HG02981 (cell line): ENCODE measurements at regions not wholly inside any gene's neighbourhood (a gene's known extent, or its start where the extent isn't known, plus 50 kb on each side); places are given as distances from the start of the nearest gene placed in this dataset.

Experiments used
- ATAC-seq: cut with Tn5 transposase; IDR thresholded peaks from one replicate; pipeline ENCODE4 v1.9.1; 2021; ENCODE audit warnings: mild to moderate bottlenecking, moderate library complexity; ENCODE audit not compliant: unreplicated experiment

DNA sequence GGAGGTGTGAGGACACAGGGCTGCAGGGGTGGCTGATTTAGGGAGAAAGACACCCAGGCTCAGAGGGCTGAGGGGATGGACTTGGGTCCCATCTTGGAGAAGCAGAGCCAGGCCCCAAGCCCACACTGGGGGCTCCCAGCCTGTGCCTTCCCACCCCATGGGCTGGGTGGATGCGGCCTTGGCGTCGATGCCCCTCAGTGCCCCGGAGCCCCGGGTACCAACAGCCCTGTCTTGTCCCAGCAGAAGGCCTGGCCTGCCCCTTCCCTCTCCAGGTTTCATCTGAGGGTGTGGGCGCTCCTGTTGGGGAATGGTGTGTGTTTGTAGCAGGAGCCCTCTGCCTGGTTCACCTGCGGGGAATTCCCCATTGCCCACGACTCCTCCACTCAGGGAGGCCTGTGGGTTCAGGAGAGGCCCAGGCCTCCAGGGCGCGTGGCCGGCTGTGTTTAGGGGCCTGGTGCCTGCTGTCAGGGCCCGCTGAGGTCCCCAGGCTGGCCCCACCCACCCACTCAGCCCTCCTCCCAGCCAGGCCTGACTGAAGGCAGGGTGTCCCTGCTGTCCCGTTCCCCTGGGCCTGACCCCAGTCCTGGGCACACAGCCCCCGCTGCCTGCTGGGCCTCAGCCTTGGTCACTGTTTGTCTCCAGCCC lies 51.1 kb upstream of the BEGAIN start:
- no peak for ATAC-seq

DNA sequence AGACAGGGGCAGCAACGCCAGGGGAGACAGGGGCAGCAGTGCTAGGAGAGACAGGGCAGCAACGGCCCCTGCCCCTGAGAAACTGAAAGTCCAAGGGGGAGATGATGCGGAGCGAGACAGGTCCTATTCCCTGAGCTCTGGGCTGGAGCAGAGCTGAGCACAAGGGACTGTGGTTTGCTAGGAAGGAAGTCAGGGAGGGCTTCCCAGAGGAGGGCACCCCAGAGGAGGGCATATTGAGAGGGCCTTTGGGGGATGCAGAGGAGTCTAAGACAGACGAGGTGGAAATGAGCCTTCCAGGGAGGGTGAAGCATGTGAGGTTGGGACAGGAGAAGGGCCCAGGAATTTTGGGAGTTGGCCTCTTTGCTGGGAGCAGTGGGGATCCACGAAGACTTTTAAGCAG lies 52.1 kb upstream of the BEGAIN start:
- ATAC-seq: no peak

DNA sequence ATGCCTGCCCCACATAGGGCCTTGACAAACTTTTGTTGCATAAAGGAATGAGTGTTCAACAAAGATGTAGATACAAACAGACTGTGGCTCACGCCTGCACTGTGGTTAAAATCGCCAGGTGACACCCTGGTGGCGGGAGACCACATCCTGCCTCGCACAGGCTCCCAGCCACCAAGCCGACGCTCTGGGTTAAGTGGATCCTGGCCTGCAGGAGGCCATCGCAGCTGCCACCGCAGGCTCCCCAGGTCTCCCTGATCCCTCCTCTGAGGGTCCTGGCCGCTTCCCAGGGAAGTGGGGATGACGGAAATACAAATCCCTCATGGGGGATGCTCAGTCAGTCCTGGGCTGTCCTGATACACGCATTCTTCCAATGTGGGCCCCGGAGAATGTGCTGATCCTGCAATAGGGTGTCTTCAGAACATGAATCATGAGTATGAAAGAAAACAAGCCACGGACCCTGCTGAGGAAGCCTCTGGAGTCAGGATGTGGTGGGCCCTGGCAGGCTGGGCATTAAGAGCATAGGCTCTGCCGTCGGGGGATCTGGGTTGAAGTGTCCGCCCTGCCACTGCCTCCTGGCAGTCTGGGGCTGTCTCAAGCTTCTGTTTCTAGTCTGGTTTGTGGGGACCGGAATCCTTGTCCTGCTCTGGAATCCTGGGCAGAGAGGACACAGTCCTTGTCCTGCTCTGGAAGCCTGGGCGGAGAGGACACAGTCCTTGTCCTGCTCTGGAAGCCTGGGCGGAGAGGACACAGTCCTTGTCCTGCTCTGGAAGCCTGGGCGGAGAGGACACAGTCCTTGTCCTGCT lies 53.5 kb upstream of the BEGAIN start:
- peak; percentile 95 for ATAC-seq

DNA sequence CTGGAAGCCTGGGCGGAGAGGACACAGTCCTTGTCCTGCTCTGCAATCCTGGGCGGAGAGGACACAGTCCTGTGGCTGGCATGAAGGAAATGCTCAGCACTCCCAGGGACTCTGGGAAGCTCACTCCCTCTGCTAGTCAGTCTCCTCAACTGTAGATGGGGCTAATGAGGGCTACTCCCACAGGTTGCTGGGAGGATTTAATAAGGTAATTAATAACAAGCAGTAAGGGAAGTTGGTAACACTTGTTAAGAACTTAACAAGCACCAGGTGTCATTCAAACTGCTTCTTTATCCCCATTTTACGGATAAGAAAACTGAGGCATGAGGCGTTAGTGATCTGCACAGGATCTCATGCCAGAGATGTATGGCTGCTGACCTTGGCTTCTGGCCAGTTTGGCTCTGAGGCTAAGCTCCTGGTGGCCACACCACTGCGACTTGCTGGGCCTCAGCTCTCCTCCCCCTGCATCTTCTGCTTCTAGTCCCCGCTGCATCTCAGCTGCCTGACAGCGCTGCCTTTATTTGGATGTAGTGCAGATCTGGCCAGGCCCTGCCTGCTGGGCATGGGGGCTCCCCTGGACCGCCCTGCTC lies 54.1 kb upstream of the BEGAIN start:
- ATAC-seq: no peak

GRCh38 chr14:100643426-100643825 lies 56.2 kb upstream of the BEGAIN start:
- ATAC-seq: no peak

GRCh38 chr14:100644383-100644782 lies 57.2 kb upstream of the BEGAIN start:
- no peak for ATAC-seq

DNA sequence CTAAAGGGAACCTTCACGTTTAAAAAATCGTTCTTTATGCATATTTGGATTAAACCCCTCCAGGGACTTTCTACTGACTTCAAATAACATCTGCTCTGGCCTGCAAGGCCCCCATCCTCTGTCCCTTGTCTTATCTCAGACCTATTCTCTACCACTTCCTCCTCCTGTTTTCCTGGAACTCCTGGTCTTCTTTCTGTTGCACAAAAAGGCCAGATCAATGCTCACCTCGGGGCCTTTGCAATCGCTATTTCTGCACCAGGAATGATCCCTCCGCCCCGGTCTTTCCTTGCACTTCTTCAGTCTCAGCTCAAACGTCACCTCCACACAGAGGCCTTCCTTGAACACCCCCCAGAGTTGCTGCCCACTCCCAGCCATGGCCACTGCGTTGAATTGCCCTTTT lies 57.6 kb upstream of the BEGAIN start:
- no peak for ATAC-seq

- peak; percentile 69 for ATAC-seq
Measured at GRCh38 chr14:100645196-100645981, 58.2 kb upstream of the BEGAIN start.

DNA sequence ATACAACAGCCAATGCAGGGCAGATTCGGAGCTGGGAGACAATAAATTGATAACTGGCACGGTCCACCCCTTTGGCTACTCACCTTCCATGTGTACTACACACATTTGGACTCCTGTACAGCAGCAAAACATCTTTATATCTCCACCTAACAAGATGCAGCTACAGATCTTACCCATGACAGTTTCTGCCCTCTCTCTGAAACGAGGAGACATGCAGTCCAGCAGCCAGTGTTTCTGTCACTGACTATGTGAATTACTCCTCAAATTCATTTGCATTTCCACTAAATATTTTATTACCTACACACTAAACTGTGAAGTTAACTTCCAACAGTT lies 58.7 kb upstream of the BEGAIN start:
- no peak for ATAC-seq

DNA sequence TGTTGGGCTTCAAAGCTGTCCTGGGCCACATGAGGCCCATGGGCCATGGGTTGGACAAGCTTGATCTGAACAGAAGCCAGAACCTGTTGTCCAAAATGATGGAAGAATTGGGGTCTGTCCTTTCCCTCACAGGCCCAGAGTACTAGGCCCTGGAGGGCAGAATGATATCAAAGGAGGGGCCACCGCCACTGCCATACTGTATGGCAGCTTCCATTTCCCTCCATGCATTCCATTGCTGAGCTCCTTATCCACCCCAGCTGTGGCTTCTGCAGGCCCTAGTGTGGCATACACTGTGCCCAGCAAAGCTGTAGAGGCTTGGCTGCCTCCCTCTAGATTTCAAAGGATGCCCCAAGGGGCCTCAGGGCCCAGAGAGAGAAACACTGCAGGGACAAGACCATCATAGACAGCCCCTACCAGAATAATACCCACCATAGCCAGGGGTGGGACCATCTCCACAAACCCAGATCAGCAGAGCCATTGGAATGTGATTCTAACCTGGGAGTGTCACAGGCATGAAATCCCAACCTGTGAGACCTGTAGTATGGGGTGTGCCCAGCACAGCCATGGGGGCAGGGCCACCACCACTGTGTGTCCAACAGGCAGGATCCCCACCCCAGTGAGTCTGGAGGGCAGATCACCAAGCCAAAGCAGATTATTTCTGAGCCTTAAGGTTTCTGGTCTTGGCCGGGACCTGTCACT lies 61.4 kb upstream of the BEGAIN start:
- no peak for ATAC-seq

DNA sequence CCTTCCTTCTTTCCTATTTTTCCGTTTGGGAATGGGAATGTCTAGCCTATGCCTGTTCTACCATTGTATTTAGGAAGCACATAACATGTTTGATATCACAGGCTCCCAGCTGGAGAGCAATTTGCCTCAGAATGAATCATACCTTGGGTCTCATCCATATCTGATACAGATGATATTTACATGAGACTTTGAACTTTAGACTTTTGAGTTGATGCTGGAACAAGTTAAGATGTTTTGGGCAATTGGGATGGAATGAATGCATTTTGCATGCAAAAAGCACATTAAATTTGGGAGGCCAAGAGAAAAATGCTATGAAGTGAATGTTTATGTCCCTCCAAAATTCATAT lies 61.9 kb upstream of the BEGAIN start:
- ATAC-seq: no peak

GRCh38 chr14:100651999-100652508 lies 64.8 kb upstream of the BEGAIN start:
- no peak for ATAC-seq

DNA sequence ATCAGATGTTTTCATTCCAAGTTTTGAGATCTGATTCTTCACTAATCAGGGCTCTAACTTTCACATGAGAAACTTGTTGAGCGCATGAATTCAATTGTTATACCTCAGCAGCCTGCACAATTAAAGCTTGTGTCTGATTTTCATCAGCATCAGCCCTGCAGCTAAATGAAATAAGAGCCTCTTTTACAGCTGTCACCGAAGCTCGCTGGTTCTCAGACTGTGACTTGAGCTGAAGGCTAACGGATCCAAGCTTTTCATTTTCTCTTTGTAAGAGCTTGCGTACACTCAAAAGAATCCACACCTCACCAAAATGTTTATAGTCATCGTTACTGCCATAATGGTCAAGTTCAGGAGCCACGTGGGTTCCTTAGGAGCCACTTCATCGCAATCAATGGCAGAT lies 65.5 kb upstream of the BEGAIN start:
- ATAC-seq: no peak

DNA sequence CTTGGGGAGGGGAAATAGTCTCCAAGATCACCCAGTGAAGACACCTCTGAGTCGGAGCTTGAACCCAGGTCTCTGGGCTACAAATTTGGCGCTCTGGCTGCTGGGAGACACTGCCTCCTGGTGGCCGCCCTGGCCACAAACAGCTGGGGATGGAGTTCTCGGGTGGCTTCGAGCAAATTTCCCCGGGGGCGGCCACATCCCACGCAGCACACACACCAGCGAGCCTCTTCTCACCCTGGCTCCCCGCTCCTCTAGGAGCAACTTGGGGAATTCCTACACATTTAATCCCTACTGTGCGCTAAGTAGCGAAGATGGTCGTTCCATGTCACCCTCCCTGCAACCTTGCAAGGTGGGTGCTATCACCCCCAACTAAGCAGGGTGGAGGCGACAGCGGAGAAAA lies 66.2 kb upstream of the BEGAIN start:
- no peak for ATAC-seq

DNA sequence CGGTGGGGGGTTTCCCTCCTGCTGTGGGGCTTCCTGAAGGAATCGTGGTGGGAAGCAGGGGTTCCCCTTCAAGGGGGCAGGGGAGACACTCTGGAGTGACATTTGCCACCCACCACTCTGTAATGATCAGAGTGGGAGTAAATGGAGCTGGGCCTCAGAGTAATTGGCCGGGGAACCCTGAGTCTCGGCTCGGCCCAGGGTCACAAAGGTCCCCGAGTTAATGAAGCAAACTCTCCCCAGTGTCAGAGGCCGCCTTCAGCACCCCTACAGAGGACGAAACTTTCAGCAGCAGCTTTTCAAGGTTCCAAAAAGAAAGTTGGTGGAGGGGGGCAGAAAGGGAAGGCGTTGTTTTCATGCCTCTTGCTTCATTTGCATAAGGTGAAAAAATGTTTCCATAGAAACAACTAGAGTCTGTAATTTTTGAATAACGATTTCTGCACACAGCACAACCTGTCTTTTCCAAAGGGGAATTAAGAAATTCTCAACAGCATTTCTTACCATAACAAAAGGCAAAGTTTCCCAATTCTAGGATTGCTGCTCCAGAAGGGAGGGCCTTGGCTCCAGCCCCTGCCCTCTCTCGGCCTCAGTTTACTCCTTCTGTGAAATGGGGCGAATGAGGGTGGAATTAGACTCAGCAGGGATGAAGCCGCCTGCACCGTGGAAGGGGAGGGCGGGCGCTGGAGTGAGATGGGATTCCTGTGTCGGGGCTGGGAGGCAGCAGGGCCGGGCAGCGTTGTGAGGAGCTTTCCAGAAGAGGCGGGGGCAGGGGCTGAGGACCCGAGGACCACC lies 67.0 kb upstream of the BEGAIN start:
- no peak for ATAC-seq

DNA sequence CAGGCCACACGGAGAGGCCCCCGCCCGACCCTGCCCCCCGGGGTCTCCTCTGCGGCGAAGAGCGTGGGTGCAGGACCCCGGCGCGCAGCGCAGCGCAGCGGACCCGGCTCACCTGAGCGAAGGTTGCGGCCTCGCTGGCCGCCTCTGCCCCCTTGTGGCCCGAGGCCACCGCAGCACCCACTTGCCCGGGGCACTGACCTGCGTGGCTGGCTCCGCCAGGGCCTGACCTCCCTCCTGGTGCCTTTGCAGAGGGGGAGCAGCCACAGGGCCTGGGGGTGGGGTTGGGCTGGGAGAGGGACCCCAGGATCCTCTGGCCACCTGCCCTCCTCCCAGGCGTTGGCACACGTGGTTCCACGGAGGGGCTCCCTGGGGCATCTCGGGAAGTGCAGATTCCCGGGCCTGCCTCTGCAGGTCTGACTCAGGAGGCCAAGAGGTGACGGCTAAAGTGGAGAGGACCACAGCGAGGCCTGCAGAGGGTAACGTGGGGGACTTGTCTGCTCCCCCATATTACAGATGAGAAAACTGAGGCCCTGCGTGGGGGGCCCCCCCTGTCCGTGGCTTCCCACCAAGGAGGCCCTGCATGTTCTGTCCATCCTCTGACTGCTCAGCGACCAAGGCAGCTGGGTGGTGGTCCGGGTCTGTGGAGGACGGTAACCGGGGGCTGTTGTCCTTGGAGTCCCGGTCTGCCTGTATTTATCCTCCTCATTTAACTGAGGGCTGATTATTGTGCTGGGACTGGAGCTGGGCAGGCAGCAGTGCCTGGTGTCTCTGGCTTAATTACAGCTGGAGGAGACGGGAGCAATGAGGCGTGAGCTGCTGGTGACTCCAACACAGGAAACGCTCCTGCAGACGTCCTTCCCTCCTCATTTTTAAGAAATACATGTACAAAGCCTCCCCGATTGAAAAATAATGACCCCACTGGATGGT lies 67.9 kb upstream of the BEGAIN start:
- peak; percentile 61 for ATAC-seq

DNA sequence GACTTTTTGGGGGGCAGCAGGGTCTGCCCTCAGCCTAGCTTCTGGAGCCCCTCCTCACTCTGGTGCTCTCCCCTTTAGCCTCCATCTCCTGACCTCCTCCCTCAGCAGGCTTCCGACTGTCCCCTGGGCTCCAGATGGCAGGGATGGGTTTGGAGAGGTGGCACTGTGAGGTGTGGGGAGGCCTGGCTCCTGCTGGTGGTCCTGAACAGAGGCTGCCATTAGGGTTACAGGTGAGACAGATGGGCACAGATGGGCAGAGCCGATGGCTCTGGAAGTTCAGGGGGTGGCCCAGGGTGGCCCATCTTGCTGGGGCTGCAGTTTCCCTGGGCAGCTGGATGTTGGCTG lies 68.5 kb upstream of the BEGAIN start:
- no peak for ATAC-seq

GRCh38 chr14:100656996-100657395 lies 69.7 kb upstream of the DLK1 start:
- ATAC-seq: no peak

- no peak for ATAC-seq
Measured at GRCh38 chr14:100657780-100658179, 68.9 kb upstream of the DLK1 start.
